ENCODE measurements at regions not wholly inside any gene's neighbourhood (a gene's known extent, or its start where the extent isn't known, plus 50 kb on each side); places are given as distances from the start of the nearest gene placed in this dataset.

GRCh38 chr2:33728106-33728505 is 129.0 kb upstream of the FAM98A start:
- Mint-ChIP-seq H3K9me3 (ENCODE audit: unreplicated experiment) (peaks cover 14% of the 10 kb centered on the region), H3K4me3 (ENCODE audit: unreplicated experiment) (no peak overlapping the region), H3K36me3 (ENCODE audit: insufficient read depth, unreplicated experiment) (no peaks in the 10 kb centered on the region), H3K4me1 (ENCODE audit: low read depth, unreplicated experiment) (no peaks in the 10 kb centered on the region), H3K27ac (ENCODE audit: unreplicated experiment) (no peak overlapping the region), H3K27me3 (ENCODE audit: insufficient read depth, unreplicated experiment) (no peaks in the 10 kb centered on the region)
- intact Hi-C loops (cut with micrococcal nuclease; ENCODE audit: unreplicated experiment) = no loop called here
- Histone ChIP-seq H3K9me3 (no peaks in the 10 kb centered on the region), H3K4me3 (ENCODE audit: low read depth, low read length) (no peak overlapping the region), H3K4me1 (no peaks in the 10 kb centered on the region), H3K27me3 (replicated peaks; ENCODE audit: control insufficient read depth, insufficient read depth, low read length) (no peaks in the 10 kb centered on the region), H3K36me3 (ENCODE audit: control insufficient read depth, insufficient read depth, low read length) (no peaks in the 10 kb centered on the region)
- ChIA-PET CTCF (no interaction called here), POLR2A (no interaction called here)
- no TSS peak for BruUV-seq (replicated peaks)
- no peak for TF ChIP-seq CTCF (IDR thresholded peaks at IDR 0.05; ENCODE audit: insufficient read depth in 1 of 2, low read depth in 1 of 2, low read length in 1 of 2, severe bottlenecking in 1 of 2, unreplicated experiment in 1 of 2)
- no peak for DNase-seq

- no peaks in the 10 kb centered on the region for H3K9me3 ChIP-seq
- ChIA-PET CTCF (no interaction called here), POLR2A (no interaction called here)
- no peaks in the 10 kb centered on the region for H3K27me3 ChIP-seq (replicated peaks; ENCODE audit: control insufficient read depth, insufficient read depth, low read length)
- H3K4me3 Mint-ChIP-seq (ENCODE audit: unreplicated experiment) = no peak overlapping the region
- intact Hi-C loops (cut with micrococcal nuclease; ENCODE audit: unreplicated experiment) = no loop called here
- no peaks in the 10 kb centered on the region for H3K4me1 Mint-ChIP-seq (ENCODE audit: low read depth, unreplicated experiment)
- H3K9me3 Mint-ChIP-seq (ENCODE audit: unreplicated experiment) = peaks cover 14% of the 10 kb centered on the region
- no TSS peak for BruUV-seq (replicated peaks)
- no peaks in the 10 kb centered on the region for H3K27me3 Mint-ChIP-seq (ENCODE audit: insufficient read depth, unreplicated experiment)
- H3K4me1 ChIP-seq = no peaks in the 10 kb centered on the region
- H3K27ac Mint-ChIP-seq (ENCODE audit: unreplicated experiment) = no peak overlapping the region
- H3K36me3 ChIP-seq (ENCODE audit: control insufficient read depth, insufficient read depth, low read length) = no peaks in the 10 kb centered on the region
- no peak overlapping the region for H3K4me3 ChIP-seq (ENCODE audit: low read depth, low read length)
- DNase-seq = no peak
- no peak for TF ChIP-seq CTCF (IDR thresholded peaks at IDR 0.05; ENCODE audit: insufficient read depth in 1 of 2, low read depth in 1 of 2, low read length in 1 of 2, severe bottlenecking in 1 of 2, unreplicated experiment in 1 of 2)
- H3K36me3 Mint-ChIP-seq (ENCODE audit: insufficient read depth, unreplicated experiment) = no peaks in the 10 kb centered on the region
These were observed 128.4 kb upstream of the FAM98A start for GRCh38 chr2:33727361-33728032.

GRCh38 chr2:33726415-33726814 is 127.3 kb upstream of the FAM98A start:
- ChIA-PET CTCF (no interaction called here), POLR2A (no interaction called here)
- Histone ChIP-seq H3K36me3 (ENCODE audit: control insufficient read depth, insufficient read depth, low read length) (no peaks in the 10 kb centered on the region), H3K4me1 (no peaks in the 10 kb centered on the region), H3K4me3 (ENCODE audit: low read depth, low read length) (no peak overlapping the region), H3K9me3 (no peaks in the 10 kb centered on the region), H3K27me3 (replicated peaks; ENCODE audit: control insufficient read depth, insufficient read depth, low read length) (no peaks in the 10 kb centered on the region)
- intact Hi-C loops (cut with micrococcal nuclease; ENCODE audit: unreplicated experiment) = no loop called here
- Mint-ChIP-seq H3K36me3 (ENCODE audit: insufficient read depth, unreplicated experiment) (no peaks in the 10 kb centered on the region), H3K9me3 (ENCODE audit: unreplicated experiment) (peaks cover 14% of the 10 kb centered on the region), H3K4me3 (ENCODE audit: unreplicated experiment) (no peak overlapping the region), H3K27me3 (ENCODE audit: insufficient read depth, unreplicated experiment) (no peaks in the 10 kb centered on the region), H3K4me1 (ENCODE audit: low read depth, unreplicated experiment) (no peaks in the 10 kb centered on the region), H3K27ac (ENCODE audit: unreplicated experiment) (no peak overlapping the region)
- no peak for DNase-seq
- no TSS peak for BruUV-seq (replicated peaks)
- TF ChIP-seq CTCF (IDR thresholded peaks at IDR 0.05; ENCODE audit: insufficient read depth in 1 of 2, low read depth in 1 of 2, low read length in 1 of 2, severe bottlenecking in 1 of 2, unreplicated experiment in 1 of 2) = no peak

All from Caco-2 (cell line).